HG03280 (cell line): ENCODE measurements at regions not wholly inside any gene's neighbourhood (a gene's known extent, or its start where the extent isn't known, plus 50 kb on each side); places are given as distances from the start of the nearest gene placed in this dataset.
A peak's percentile ranks its signal among the peaks of the same experiment; 100 is the strongest.

Experiments
- ATAC-seq: cut with Tn5 transposase; IDR thresholded peaks from one replicate; pipeline ENCODE4 v1.9.1; 2021; ENCODE audit warnings: mild to moderate bottlenecking, moderate library complexity; ENCODE audit not compliant: unreplicated experiment

DNA sequence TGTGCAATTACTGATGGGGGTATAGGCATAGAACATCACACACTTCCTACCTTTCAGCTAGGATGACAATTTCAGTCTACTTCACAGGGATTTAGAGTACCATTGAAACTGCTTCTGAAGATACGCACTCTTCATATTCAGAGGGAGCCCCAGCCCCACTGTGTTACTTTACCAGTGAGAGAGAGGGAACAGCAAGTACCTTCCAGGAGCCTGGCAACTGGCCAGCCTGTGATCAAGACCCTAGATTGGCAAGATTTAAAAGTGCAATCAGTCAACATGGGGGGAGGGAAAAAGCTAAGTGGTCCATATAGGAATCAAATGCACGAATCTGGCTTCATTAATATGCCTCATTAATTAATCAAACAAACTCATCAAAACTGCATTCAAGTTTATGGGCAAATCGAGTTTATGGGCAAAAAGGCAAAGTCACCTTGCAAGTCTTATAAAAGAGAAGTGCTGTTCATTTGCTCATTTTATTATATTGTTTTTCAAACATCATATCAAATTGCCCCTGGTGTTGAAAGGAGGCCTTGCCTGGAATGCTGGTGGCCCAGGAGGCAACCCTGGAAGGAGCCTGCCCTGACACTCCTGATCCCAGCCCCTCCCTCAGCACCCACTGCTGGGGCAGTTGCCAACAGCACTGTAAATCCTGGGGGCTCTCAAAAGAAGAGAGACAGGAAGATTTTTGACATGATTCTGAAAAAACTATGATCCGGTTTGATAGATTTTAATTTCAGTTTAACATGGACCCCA is 184.9 kb upstream of the DPT start:
- no peak for ATAC-seq

DNA sequence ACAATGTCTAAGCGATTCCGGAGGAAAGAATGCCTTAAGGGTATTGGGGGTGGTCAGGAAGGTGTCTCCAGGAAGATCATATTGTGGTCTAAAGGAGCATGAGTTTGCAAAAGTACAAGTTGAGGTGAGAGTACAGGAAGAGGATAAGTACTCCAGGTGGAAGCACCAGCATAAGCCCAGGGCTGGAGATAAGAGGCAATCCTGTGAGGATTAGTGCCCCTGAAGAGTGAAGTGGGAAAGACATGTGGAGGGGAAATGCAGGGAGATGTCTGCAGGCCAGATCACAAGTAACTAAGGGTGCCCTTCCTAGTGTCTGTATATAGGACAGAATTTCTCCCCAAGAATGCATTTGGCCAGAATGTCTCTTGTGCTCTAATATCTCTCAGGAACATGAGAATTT is 188.3 kb upstream of the DPT start:
- no peak for ATAC-seq

DNA sequence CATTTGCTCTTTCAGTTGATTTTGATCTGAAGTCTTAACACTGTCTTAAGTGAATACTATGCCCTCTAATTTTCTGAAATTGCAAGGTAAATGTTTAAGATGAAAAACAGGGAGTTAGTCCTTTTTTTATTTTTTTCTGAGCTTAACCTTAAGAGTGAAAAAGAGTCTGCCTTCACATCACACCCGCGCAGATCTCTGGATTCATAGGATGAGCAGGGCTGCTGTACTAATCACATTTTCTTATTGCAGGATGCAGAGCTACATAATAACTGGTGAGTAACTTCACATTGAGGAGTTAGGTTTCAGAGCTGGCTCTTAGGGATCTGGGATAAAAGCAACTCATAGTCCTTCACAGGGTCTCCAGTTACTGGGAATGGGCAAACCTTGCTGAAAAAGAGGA is 188.7 kb upstream of the ATP1B1 start:
- ATAC-seq, result no peak

DNA sequence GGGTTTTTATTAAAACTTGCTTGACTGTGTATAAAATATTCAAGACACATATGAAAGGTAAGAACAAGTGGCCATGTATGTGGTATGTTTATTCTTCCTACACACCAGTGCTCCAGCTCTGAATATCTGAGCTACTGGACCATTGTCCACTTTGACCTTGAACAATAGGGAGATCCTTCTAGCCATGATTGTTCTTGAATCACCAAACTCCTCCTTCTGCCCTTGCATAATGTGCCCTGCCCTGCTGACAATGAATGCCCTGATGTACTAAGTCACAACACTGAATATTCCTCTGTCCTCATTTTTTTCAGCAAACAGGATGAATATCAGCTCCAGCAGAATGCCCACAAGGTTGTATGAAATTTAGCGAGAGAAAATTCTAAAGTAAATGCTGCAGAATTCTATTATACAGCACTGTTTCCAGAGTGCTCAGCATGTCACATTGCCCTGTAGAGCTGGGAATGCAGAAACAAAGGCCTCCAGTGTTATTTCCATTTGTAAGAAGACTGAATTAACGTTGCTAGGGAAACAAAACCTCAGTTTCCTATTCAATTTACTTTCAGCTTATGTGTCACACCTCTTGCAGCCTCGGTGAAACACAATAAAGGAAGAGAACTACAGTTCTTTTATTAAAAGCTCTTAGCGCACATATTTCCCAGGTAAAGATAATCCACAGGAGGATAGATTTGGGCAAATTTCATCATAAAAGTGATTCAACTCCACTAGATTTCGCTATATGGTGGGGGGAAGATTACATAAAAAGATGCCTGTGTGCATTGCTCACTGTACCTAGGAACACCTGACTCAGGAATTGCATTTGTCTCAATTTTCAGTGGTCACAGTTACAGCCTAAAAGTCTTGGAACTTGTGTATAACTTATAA is 187.4 kb upstream of the ATP1B1 start:
- ATAC-seq, result no peak

DNA sequence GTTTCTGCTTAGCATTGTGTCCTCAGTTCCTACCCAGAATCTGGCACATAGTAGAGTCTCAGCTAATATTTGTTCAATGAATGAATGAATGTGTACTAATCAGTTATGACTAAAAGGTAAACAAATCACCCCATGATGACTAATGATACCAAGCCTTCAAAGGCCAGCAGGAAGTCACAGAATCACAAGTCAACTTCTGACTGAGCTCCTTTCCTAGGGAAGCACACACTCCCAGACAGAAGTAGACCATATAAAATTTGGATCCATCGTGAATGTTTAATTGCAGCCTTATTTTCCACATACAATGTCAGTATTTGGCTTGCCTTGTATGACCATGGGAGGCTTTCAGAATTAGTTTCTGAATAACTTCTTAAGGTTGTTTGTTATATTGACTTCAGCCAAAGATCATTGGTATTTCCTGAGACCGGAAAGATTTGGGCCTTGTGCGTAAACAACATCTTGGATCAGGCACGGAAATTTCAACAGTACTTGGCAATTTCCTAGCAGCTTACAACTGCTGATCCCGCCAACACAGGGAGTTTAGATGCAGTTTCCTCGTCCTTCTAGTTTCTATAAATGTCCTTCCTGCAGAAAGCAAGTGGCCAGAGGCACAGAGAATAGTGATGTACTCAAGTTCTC is 185.9 kb upstream of the ATP1B1 start:
- ATAC-seq, result no peak

DNA sequence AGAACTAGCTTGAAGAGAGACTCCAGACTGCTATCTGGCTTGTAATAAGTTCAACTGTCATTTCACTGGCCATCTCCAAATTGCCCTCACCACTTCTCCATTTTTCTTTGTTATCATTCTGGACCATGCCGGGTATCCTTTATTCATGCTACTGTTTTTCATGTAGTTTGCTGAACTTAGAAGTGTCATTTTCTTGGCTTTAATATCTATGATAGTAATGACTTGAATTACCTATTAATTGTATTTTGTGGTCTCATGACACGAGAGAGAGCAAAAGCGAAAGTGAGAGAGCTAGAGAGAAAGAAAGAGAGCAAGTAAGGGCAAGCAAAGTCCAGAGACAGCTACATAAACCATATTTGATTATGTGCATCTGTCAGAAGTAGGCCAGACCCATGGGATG is 184.9 kb upstream of the ATP1B1 start:
- ATAC-seq, result peak; percentile 67

DNA sequence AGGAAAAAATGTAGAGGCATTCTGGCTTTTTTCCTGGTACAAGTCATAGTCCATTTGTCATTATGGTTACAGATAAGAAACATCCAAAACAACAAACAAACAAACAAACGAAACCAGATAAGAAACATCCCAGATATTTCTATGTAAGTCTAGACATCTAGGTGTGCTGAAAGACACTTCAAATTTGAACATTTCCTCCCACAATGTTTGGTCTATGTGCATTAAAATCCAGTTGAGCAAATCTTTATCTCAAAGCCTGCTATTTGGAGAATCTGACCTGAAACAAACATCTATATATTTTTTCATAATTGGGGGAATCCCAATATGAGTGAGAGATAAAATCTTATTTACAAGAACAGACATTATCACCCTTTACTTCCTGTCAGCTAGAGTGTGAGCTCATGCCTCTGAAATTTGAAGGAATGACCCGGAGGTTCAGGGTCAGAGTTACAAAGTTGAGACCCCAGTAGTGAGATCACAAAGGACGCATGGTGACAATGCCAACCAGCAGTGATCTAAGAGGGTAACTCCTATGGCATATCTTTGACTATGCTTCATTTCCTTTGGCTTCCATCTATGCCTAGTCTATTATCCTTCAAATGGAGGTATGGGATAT is 182.9 kb upstream of the ATP1B1 start:
- ATAC-seq, result no peak

DNA sequence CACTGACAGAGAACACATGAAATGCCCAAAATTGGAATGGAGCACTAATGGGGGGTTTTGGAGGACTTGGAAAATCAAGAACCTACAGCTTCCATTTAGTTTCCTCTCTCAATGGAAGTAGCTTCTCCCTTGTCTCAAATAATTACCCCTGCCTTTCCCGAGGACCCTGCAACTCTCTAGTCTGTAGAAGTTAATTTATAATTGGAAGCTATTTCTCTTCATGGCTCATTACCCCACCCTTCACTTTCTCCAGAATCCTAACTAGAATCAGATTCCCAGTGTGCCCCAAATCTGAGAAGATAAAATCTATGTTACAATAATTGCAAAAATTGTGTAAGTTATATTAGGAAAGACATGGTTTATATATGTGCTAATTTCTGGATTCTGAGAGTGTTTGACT is 181.5 kb upstream of the ATP1B1 start:
- no peak for ATAC-seq

DNA sequence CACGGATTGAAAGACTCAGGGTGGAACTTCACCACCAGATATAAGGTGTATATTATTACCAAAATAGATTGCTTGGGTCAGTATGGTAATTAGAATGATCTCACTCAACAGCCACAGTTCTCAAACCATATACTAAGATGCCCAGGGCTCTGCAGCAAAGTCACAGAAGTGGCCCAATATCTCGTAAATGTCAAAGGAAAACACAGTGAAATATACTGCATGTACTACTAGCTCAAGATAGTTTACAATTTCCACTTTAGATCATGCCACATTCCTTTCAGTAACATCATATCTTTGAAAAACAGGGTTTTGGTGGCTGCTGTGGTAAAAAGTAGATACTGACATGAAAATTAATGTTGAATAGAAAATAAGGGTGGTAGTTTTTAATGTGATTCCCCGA is 180.3 kb upstream of the ATP1B1 start:
- no peak for ATAC-seq

DNA sequence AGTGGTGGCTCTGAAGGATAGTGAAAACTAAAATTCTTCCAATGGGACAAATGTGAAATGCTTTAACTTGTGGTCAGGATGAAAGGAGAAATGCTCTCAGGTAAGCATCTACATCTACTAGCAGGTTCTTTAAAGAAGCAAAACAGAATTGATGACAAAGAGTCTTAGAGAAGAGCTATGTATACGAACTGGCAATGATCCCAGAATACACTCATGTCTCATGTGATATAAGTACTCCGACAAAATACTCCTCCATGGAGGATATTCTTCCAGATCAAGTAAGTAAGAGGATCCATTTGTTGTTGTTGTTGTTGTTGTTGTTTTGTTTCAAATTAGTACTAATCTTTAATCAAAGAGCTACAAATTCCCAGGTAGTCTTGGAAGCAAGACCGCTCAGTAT is 174.0 kb upstream of the ATP1B1 start:
- no peak for ATAC-seq

DNA sequence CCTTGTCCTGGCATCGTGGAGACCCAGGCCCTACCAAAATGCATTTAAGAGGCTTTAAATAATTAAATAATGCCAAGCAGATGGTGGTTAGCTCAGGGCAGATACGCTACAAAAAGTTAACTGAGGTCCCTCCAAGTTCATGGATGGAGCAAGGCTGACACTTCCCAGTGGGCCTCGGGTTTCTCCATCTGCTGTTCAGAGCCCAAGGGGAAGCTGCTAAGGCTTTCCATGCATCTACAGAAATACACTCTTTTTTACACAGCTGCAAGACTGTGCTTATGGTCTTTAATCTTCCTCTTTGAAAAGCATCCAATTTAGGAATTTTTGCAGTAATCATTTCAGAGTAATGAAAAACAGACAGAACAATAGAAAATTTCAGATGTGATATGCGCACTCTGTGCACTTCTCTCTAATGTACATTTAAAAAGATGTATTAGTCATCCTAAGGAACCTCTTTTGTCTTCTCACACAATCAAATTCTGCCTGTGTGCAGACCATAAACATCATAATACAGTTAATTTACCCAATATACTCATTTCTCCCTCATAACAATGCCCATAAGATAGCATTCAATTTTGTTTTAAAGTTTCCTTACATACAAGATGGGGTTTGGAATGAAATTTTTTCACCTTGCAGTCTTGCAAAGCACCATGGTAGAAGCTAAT is 173.2 kb upstream of the ATP1B1 start:
- ATAC-seq, result no peak

DNA sequence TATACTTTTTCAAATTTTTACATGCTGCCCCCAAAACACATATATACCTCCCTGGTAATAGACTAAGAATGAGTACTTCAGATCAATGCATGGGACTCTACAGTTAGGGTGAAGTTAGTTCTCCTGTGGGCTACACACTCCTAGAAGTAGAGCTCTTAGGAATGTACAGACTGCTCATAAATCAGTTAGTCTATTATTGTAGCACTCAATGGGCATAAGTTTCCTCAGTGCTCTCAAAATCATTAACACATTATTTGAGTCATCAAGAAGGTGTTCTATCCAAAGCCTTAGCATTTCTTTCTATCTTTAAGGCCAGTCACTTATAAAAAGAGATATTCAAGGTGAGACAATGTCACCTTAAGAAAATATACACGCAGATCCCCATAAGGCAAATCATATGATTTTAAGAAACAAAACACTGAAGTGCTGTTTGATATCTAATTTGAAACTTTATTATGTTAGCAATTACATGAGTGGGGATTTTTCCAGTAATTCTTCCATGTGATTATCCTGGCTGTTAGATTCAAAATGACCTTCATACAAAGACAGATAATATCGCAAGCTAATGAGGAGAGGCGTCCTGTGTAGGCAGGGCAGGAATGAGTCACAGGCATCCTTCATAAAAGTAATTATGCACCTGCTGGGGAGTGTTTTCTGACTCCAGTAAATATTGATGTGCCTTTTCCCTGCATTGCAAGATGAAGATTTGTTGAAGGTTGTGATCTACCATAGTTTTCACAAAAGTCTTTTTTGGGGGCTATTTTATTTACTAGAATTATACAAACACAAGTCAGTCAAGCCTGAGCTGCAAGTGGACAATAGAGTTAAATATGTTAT is 167.2 kb upstream of the ATP1B1 start:
- no peak for ATAC-seq

DNA sequence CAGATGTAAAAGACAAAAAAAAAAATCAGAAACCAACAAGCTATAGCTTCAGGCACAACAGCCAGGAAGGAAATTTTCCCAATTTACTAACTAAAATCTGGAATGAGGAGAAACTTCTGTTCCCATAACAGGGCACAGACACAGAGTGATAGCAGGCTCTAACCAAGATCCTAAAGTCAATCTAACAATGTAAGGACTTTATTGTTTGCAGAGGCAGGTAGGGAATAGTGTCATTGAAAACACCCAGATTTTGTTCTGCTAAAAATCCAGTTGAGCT is 166.6 kb upstream of the ATP1B1 start:
- no peak for ATAC-seq

DNA sequence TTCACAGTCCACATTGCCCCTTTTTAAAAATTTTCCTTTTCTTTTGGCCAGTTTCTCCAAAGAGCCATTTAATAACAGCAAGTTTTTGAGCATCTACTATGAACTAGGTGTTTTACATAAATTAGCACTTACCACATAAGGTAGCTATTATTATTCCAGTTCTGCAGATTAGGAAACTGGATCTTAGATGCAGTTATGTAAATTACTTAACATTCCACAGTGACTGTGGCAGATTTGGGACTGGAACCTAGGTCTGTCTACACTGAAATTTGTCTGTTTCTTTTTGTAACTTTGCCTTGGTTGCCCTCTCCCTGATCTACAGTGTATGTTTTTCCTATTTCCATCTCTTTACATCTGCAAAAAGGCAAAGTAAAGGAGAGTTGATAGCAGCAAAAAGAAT is 164.8 kb upstream of the ATP1B1 start:
- ATAC-seq, result no peak

DNA sequence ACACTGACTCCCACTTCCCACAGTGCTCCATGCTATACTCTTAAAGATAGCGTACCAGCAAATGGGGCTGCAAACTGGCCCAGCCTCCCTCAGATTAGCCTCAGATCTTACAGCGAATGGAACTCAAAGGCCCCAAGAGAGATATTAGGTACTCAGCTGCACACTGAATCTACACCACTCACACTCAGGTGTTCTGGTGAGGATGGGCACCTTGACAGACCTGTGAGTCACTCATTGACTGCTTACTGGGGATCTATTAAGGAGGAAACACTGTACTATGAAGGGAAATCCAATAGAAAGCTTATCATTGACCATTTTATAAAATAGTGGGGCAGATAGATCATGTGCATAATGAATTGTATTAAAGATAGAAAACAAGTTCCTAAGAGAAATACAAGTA is 164.3 kb upstream of the ATP1B1 start:
- no peak for ATAC-seq

DNA sequence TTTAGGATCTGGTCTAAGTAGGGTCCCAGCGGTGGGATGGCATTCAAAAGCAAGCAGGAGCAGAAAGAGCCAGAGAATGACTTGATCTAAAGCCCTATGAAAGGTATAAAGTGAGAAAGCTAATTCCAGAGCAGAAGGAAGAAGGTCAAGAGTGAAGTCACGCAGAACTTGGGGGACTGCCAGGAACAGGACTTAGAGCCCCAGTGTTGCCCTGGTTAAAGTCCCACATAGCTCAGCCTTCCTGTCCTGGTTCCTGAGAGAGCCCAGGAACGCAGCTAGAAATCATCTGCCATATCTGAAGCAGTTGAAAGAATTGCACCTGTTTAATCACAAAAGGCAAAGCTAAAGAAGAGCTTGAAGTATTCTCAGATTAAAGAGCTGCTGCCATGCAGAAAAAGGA is 160.6 kb upstream of the ATP1B1 start:
- no peak for ATAC-seq

DNA sequence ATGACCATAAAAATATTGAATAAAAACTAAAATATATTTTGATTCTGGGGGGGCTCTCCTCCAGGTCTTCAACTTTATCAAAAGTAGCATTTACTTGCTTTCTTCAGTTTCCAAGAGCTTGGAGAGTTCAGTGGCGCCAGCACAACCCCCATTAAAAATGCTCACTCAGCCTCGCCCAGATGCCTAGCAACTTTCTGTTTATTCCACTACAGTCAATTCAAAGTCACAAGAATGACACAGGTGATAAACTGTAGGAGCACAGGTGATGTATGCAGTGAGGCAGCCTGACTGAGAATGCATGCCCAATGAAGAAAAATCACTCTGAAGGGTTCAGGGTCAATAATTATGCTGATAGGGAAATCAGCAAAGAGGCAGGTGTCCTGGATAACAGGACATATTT is 159.4 kb upstream of the ATP1B1 start:
- no peak for ATAC-seq

DNA sequence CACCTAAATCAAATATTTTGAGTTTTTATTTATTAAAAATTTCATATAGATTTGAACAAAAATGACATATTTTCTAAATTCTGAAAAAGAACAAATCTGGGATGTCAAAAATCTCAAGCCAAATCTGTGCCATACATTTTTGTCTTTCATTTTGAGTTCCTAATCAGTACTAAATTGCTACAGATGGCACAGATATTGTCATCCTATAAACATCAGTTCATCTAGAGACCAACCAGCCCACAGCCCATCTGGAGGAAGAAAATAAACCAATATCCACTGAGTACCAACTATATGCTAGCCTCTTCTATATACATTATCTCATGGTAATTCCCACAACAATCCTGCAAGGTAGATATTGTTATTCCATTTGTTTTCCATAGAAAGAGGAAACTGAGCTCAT is 156.8 kb upstream of the ATP1B1 start:
- no peak for ATAC-seq

DNA sequence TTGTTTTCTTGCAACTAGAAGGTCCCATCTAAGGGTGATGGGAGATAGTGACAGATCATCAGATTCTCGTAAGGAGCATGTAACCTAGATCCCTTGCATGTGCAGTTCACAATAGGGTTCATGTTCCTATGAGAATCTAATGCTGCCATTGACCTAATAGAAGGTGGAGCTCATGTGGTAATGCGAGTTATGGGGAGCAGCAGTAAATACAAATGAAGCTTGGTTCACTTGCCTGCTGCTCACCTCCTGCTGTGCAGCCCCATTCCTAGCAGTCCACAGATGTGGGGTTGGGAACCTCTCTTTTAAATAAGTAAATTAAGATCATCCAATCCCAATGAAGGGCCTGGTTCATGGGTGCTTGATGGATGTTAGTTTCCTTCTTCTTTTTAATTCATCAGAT is 148.7 kb upstream of the ATP1B1 start:
- no peak for ATAC-seq

DNA sequence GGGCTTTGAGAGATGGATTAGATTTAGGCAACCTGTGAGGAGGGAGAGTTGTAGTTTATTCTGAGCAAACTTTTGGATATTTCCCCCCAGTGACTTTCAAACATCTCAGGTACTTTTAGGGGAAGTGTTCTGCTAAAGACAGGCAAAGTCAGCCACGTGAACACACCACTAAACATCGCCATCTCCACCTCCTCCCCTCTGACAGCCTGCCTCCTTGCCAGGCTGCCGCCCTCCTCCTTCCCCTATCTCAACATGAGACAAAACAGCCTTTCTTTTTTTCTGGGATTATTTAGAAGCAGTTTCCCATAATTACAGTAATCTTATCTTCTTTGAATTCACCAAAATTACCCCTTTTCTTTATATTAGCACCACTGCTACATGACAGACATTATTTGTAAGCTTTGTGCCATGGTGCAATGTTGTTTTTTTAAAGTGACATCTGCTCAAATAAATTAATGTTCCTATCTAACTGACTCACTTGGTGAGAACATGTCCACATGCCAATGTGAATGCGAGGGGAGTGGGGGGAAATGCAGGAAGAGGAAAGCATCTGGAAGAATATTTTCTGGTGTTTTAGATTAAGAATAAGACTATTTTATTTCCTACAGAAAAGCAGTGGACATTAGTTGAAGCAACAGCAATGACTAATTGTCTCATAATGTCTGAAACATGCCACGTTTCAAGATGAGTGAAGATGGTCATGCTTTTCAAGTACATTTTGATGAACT is 147.8 kb upstream of the ATP1B1 start:
- ATAC-seq, result no peak
